ENCODE measurements at regions not wholly inside any gene's neighbourhood (a gene's known extent, or its start where the extent isn't known, plus 50 kb on each side); places are given as distances from the start of the nearest gene placed in this dataset.
A peak's percentile ranks its signal among the peaks of the same experiment; 100 is the strongest.

DNA sequence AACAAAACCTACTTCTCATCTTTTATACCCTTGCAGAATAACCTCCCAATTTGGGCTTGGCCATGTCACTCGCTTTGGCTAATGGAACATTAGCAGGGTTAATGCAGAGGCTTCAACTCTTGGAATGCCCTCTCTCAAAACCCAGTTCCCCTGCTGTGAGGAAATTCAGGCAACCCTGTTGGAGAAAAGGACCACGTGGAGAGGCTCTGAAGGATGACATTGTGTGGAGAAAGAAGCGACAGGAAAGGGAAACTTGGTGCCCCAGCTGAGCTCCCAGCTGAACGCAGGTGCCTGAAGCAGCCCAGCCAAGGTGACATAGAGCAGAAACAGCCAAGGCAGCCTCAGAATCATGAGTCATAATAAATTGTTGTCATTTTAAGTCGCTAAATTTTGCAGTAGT is 214.2 kb upstream of the GHITM start:
- no CpG with 5 or more reads among the region's 5 CpGs for WGBS (ENCODE audit: extremely low coverage, insufficient coverage, insufficient read length)

DNA sequence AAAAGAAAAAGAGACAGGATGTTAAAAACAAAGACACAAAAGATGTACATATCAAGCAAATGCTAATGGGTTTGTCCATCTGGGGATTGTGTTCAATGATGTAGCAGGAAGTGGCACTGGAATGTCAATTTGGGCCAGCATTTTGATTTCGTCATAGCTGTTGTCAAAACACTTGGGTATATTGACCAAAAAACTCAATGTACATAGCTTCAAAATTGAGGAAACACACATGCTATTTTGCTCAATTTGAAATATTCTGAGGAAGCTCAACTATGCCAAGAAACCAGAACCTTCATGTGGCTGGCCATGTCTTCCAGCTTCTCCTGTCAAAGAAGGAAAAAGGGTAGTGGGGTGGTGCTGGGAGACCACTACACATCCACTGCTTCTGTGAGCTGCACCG is 212.7 kb upstream of the GHITM start:
- Histone ChIP-seq H2BK12ac (ENCODE audit: low read length) (no peak overlapping the region), H3K9ac (ENCODE audit: low read length) (no peak overlapping the region), H2AFZ (ENCODE audit: insufficient read depth, low read length, poor library complexity) (no peak overlapping the region), H3K18ac (ENCODE audit: low read length) (no peak overlapping the region), H3K9me3 (ENCODE audit: insufficient read depth, low read depth, low read length) (no peaks in the 10 kb centered on the region), H3K27me3 (ENCODE audit: insufficient read depth, low read length) (no peaks in the 10 kb centered on the region), H3K14ac (ENCODE audit: low read length) (no peak overlapping the region), H3K27ac (ENCODE audit: low read depth, low read length) (no peak overlapping the region), H2BK5ac (ENCODE audit: low read depth, low read length, poor library complexity) (no peak overlapping the region), H3K79me1 (ENCODE audit: low read length) (no peaks in the 10 kb centered on the region), H3K23ac (ENCODE audit: low read length) (no peak overlapping the region), H3K79me2 (ENCODE audit: control insufficient read depth, insufficient read depth, low read length, poor library complexity) (no peaks in the 10 kb centered on the region), H3K4me3 (ENCODE audit: low read depth, low read length) (no peak overlapping the region), H4K8ac (ENCODE audit: low read depth, low read length) (no peak overlapping the region), H3K36me3 (ENCODE audit: control insufficient read depth in 1 of 2, insufficient read depth in 2 of 2, low read length in 2 of 2) (no peaks in the 10 kb centered on the region), H4K12ac (ENCODE audit: low read depth, low read length) (no peak overlapping the region), H3K4ac (ENCODE audit: low read depth, low read length) (no peak overlapping the region), H3K4me1 (ENCODE audit: control insufficient read depth in 1 of 2, insufficient read depth in 2 of 2, low read length in 2 of 2) (peaks cover 0 to 3% of the 10 kb centered on the region in 2 experiments), H3K4me2 (ENCODE audit: low read length) (no peak overlapping the region), H2BK120ac (ENCODE audit: insufficient read depth, low read length, poor library complexity) (no peak overlapping the region), H4K91ac (ENCODE audit: low read depth, low read length) (no peak overlapping the region), H2AK5ac (ENCODE audit: low read length) (no peak overlapping the region)
- WGBS (ENCODE audit: extremely low coverage, insufficient coverage, insufficient read length), result no CpG with 5 or more reads among the region's 2 CpGs
- no peak for DNase-seq

More for the DNA sequence above, 214.2 kb upstream of the GHITM start:
- Histone ChIP-seq H4K8ac (ENCODE audit: low read depth, low read length) (no peak overlapping the region), H3K27me3 (ENCODE audit: insufficient read depth, low read length) (no peaks in the 10 kb centered on the region), H2AK5ac (ENCODE audit: low read length) (no peak overlapping the region), H3K27ac (ENCODE audit: low read depth, low read length) (no peak overlapping the region), H3K79me1 (ENCODE audit: low read length) (no peaks in the 10 kb centered on the region), H3K9me3 (ENCODE audit: insufficient read depth, low read depth, low read length) (no peaks in the 10 kb centered on the region), H3K4me1 (ENCODE audit: control insufficient read depth in 1 of 2, insufficient read depth in 2 of 2, low read length in 2 of 2) (peaks cover 0 to 3% of the 10 kb centered on the region in 2 experiments), H4K91ac (ENCODE audit: low read depth, low read length) (no peak overlapping the region), H3K4me2 (ENCODE audit: low read length) (no peak overlapping the region), H3K36me3 (ENCODE audit: control insufficient read depth in 1 of 2, insufficient read depth in 2 of 2, low read length in 2 of 2) (no peaks in the 10 kb centered on the region), H2AFZ (ENCODE audit: insufficient read depth, low read length, poor library complexity) (no peak overlapping the region), H2BK12ac (ENCODE audit: low read length) (no peak overlapping the region), H3K18ac (ENCODE audit: low read length) (no peak overlapping the region), H3K9ac (ENCODE audit: low read length) (no peak overlapping the region), H3K4me3 (ENCODE audit: low read depth, low read length) (no peak overlapping the region), H2BK5ac (ENCODE audit: low read depth, low read length, poor library complexity) (no peak overlapping the region), H3K4ac (ENCODE audit: low read depth, low read length) (no peak overlapping the region), H4K12ac (ENCODE audit: low read depth, low read length) (no peak overlapping the region), H3K79me2 (ENCODE audit: control insufficient read depth, insufficient read depth, low read length, poor library complexity) (no peaks in the 10 kb centered on the region), H3K23ac (ENCODE audit: low read length) (no peak overlapping the region), H2BK120ac (ENCODE audit: insufficient read depth, low read length, poor library complexity) (no peak overlapping the region), H3K14ac (ENCODE audit: low read length) (no peak overlapping the region)
- DNase-seq, result peak in 1 of 2 donors; percentile 14

DNA sequence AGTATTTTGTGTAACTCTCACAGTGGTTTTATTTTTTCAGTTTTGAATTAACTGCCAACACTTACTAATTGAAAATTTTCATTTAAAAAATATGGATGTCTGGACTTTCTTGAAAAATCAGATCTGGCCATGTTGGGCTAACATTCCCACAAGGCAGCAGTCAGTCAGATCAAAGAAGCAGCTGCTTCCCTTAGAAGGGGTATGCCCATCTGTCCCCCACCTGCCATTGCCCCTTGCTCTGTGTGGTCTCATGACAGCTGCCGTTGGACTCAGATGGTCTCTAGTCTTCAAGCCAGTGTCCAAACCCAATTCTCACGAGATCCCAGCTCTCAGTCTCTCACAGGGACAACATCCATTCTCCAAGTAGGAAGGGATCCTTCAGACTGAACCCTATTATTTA is 212.1 kb upstream of the GHITM start:
- Histone ChIP-seq H2AFZ (ENCODE audit: insufficient read depth, low read length, poor library complexity) (no peak overlapping the region), H4K12ac (ENCODE audit: low read depth, low read length) (no peak overlapping the region), H2BK120ac (ENCODE audit: insufficient read depth, low read length, poor library complexity) (no peak overlapping the region), H2BK12ac (ENCODE audit: low read length) (no peak overlapping the region), H3K4me1 (ENCODE audit: control insufficient read depth in 1 of 2, insufficient read depth in 2 of 2, low read length in 2 of 2) (peaks cover 0 to 3% of the 10 kb centered on the region in 2 experiments), H3K9ac (ENCODE audit: low read length) (no peak overlapping the region), H3K14ac (ENCODE audit: low read length) (no peak overlapping the region), H4K8ac (ENCODE audit: low read depth, low read length) (no peak overlapping the region), H3K36me3 (ENCODE audit: control insufficient read depth in 1 of 2, insufficient read depth in 2 of 2, low read length in 2 of 2) (no peaks in the 10 kb centered on the region), H3K27ac (ENCODE audit: low read depth, low read length) (no peak overlapping the region), H3K4ac (ENCODE audit: low read depth, low read length) (no peak overlapping the region), H3K23ac (ENCODE audit: low read length) (no peak overlapping the region), H3K79me2 (ENCODE audit: control insufficient read depth, insufficient read depth, low read length, poor library complexity) (no peaks in the 10 kb centered on the region), H2BK5ac (ENCODE audit: low read depth, low read length, poor library complexity) (no peak overlapping the region), H3K4me3 (ENCODE audit: low read depth, low read length) (no peak overlapping the region), H4K91ac (ENCODE audit: low read depth, low read length) (no peak overlapping the region), H3K27me3 (ENCODE audit: insufficient read depth, low read length) (no peaks in the 10 kb centered on the region), H3K4me2 (ENCODE audit: low read length) (no peak overlapping the region), H3K18ac (ENCODE audit: low read length) (no peak overlapping the region), H3K9me3 (ENCODE audit: insufficient read depth, low read depth, low read length) (no peaks in the 10 kb centered on the region), H3K79me1 (ENCODE audit: low read length) (no peaks in the 10 kb centered on the region), H2AK5ac (ENCODE audit: low read length) (no peak overlapping the region)
- no peak for DNase-seq
- WGBS (ENCODE audit: extremely low coverage, insufficient coverage, insufficient read length), result no CpG with 5 or more reads among the region's 2 CpGs

GRCh38 chr10:83929399-83929798 is 209.9 kb upstream of the GHITM start:
- Histone ChIP-seq H3K4me3 (ENCODE audit: low read depth, low read length) (no peak overlapping the region), H3K23ac (ENCODE audit: low read length) (no peak overlapping the region), H2BK12ac (ENCODE audit: low read length) (no peak overlapping the region), H3K4me1 (ENCODE audit: control insufficient read depth in 1 of 2, insufficient read depth in 2 of 2, low read length in 2 of 2) (peaks cover 0 to 3% of the 10 kb centered on the region in 2 experiments), H3K14ac (ENCODE audit: low read length) (no peak overlapping the region), H3K27me3 (ENCODE audit: insufficient read depth, low read length) (no peaks in the 10 kb centered on the region), H3K36me3 (ENCODE audit: control insufficient read depth in 1 of 2, insufficient read depth in 2 of 2, low read length in 2 of 2) (no peaks in the 10 kb centered on the region), H3K4me2 (ENCODE audit: low read length) (no peak overlapping the region), H2AK5ac (ENCODE audit: low read length) (no peak overlapping the region), H3K79me1 (ENCODE audit: low read length) (no peaks in the 10 kb centered on the region), H3K18ac (ENCODE audit: low read length) (no peak overlapping the region), H2BK5ac (ENCODE audit: low read depth, low read length, poor library complexity) (no peak overlapping the region), H3K79me2 (ENCODE audit: control insufficient read depth, insufficient read depth, low read length, poor library complexity) (no peaks in the 10 kb centered on the region), H2BK120ac (ENCODE audit: insufficient read depth, low read length, poor library complexity) (no peak overlapping the region), H3K4ac (ENCODE audit: low read depth, low read length) (no peak overlapping the region), H2AFZ (ENCODE audit: insufficient read depth, low read length, poor library complexity) (no peak overlapping the region), H3K9ac (ENCODE audit: low read length) (no peak overlapping the region), H3K27ac (ENCODE audit: low read depth, low read length) (no peak overlapping the region), H4K12ac (ENCODE audit: low read depth, low read length) (no peak overlapping the region), H4K8ac (ENCODE audit: low read depth, low read length) (no peak overlapping the region), H3K9me3 (ENCODE audit: insufficient read depth, low read depth, low read length) (no peaks in the 10 kb centered on the region), H4K91ac (ENCODE audit: low read depth, low read length) (no peak overlapping the region)
- no CpG with 5 or more reads among the region's 3 CpGs for WGBS (ENCODE audit: extremely low coverage, insufficient coverage, insufficient read length)
- DNase-seq, result no peak
